GM12878 (cell line): ENCODE measurements at regions not wholly inside any gene's neighbourhood (a gene's known extent, or its start where the extent isn't known, plus 50 kb on each side); places are given as distances from the start of the nearest gene placed in this dataset.
A peak's percentile ranks its signal among the peaks of the same experiment; 100 is the strongest.

ENCODE experiments used
- BHLHE40 ChIP-seq, 2 experiments: fragments of 450-650 bp in 1 of 2; IDR thresholded peaks; 2 replicates each; pipeline ENCODE4 v1.6.1; 2011 to 2017; ENCODE audit warnings: low read depth in 2 of 2, borderline replicate concordance in 1 of 2, improper control_type of control experiment in 1 of 2, low read length in 1 of 2, mild to moderate bottlenecking in 1 of 2
- CHD1 ChIP-seq: IDR thresholded peaks from 2 replicates; pipeline ENCODE4 v1.6.1; 2012; ENCODE audit warnings: low read depth, low read length, improper control_type of control experiment
- EED ChIP-seq: sonication (generic); IDR thresholded peaks from 2 replicates; pipeline ENCODE4 v1.6.1; 2016; ENCODE audit warnings: antibody characterized with exemption, low read depth
- ELK1 ChIP-seq: IDR thresholded peaks from 2 replicates; pipeline ENCODE4 v1.6.1; 2012; ENCODE audit warnings: low read depth, low read length, improper control_type of control experiment
- EP300 ChIP-seq, 2 experiments: fragments of 150-350 bp in 1 of 2; IDR thresholded peaks; 2 replicates each; pipeline ENCODE4 v1.6.1; 2011 to 2012; ENCODE audit warnings: low read depth in 2 of 2, low read length in 2 of 2, borderline replicate concordance in 1 of 2, improper control_type of control experiment in 1 of 2, inconsistent platforms in 1 of 2; ENCODE audit not compliant: control insufficient read depth in 1 of 2
- ESRRA ChIP-seq: IDR thresholded peaks from 2 replicates; pipeline ENCODE4 v1.6.1; 2012; ENCODE audit warnings: mild to moderate bottlenecking, low read length, improper control_type of control experiment
- GATAD2B ChIP-seq: fragments of 450-650 bp; conservative IDR thresholded peaks from 2 replicates; pipeline ENCODE4 v1.6.1; 2017; ENCODE audit warnings: low read depth, mild to moderate bottlenecking, moderate library complexity
- KDM1A ChIP-seq: fragments of 200-600 bp; sonication (generic); IDR thresholded peaks from 2 replicates; pipeline ENCODE4 v1.6.1; 2016; ENCODE audit warnings: borderline replicate concordance
- MTA3 ChIP-seq: IDR thresholded peaks from 2 replicates; pipeline ENCODE4 v1.6.1; 2012; ENCODE audit warnings: low read length, inconsistent platforms, borderline replicate concordance
- NFXL1 ChIP-seq: fragments of 450-650 bp; IDR thresholded peaks from 2 replicates; pipeline ENCODE4 v1.6.1; 2017; ENCODE audit warnings: antibody characterized with exemption, mild to moderate bottlenecking, borderline replicate concordance
- POLR2A ChIP-seq: IDR thresholded peaks from 2 replicates; pipeline ENCODE4 v1.6.1; 2011; ENCODE audit warnings: low read depth, mild to moderate bottlenecking, low read length
- RB1 ChIP-seq: fragments of 450-650 bp; formaldehyde crosslinking; IDR thresholded peaks from 2 replicates; pipeline ENCODE4 v1.6.1; 2017; ENCODE audit warnings: mild to moderate bottlenecking, borderline replicate concordance
- SMAD5 ChIP-seq: IDR thresholded peaks from 2 replicates; pipeline ENCODE4 v1.6.1; 2016; ENCODE audit warnings: antibody characterized with exemption, low read depth
- SREBF1 ChIP-seq: IDR thresholded peaks from 2 replicates; pipeline ENCODE4 v1.6.1; 2012; ENCODE audit warnings: mild to moderate bottlenecking, low read length
- STAT1 ChIP-seq: fragments of 450-650 bp; conservative IDR thresholded peaks from 2 replicates; pipeline ENCODE4 v1.6.1; 2014; ENCODE audit warnings: antibody characterized with exemption, mild to moderate bottlenecking
- TBL1XR1 ChIP-seq: IDR thresholded peaks from 2 replicates; pipeline ENCODE4 v1.6.1; 2012; ENCODE audit warnings: low read depth, low read length, improper control_type of control experiment
- WRNIP1 ChIP-seq: IDR thresholded peaks from 2 replicates; pipeline ENCODE4 v1.6.1; 2011; ENCODE audit warnings: low read depth, low read length, improper control_type of control experiment, borderline replicate concordance
- YBX1 ChIP-seq: fragments of 450-650 bp; IDR thresholded peaks from 2 replicates; pipeline ENCODE4 v1.6.1; 2016; ENCODE audit warnings: antibody characterized with exemption
- YY1 ChIP-seq: IDR thresholded peaks from 2 replicates; pipeline ENCODE4 v1.6.1; 2011; ENCODE audit warnings: low read depth, mild to moderate bottlenecking, low read length
- ZBTB4 ChIP-seq: fragments of 450-650 bp; formaldehyde crosslinking; IDR thresholded peaks from 2 replicates; pipeline ENCODE4 v1.4.0; 2022; ENCODE audit warnings: mild to moderate bottlenecking, moderate library complexity
- ZNF274 ChIP-seq: IDR thresholded peaks from one replicate; pipeline ENCODE4 v1.8.0; 2011; ENCODE audit not compliant: insufficient read length, insufficient read depth
- TF ChIP-seq, protein P1 (sequence below): fragments of 150-350 bp; IDR thresholded peaks from 2 replicates; pipeline ENCODE4 v1.6.1; 2016; ENCODE audit warnings: low read depth, low read length
- TF ChIP-seq, protein P2 (sequence below): fragments of 450-650 bp; IDR thresholded peaks from 2 replicates; pipeline ENCODE4 v1.6.1; 2018; ENCODE audit warnings: borderline replicate concordance, mild to moderate bottlenecking; ENCODE audit not compliant: partially characterized antibody

- TF ChIP-seq ZBTB4 = no peak
- TF ChIP-seq RB1 = no peak
- TF ChIP-seq CHD1 = no peak
- TF ChIP-seq, protein P1, sequence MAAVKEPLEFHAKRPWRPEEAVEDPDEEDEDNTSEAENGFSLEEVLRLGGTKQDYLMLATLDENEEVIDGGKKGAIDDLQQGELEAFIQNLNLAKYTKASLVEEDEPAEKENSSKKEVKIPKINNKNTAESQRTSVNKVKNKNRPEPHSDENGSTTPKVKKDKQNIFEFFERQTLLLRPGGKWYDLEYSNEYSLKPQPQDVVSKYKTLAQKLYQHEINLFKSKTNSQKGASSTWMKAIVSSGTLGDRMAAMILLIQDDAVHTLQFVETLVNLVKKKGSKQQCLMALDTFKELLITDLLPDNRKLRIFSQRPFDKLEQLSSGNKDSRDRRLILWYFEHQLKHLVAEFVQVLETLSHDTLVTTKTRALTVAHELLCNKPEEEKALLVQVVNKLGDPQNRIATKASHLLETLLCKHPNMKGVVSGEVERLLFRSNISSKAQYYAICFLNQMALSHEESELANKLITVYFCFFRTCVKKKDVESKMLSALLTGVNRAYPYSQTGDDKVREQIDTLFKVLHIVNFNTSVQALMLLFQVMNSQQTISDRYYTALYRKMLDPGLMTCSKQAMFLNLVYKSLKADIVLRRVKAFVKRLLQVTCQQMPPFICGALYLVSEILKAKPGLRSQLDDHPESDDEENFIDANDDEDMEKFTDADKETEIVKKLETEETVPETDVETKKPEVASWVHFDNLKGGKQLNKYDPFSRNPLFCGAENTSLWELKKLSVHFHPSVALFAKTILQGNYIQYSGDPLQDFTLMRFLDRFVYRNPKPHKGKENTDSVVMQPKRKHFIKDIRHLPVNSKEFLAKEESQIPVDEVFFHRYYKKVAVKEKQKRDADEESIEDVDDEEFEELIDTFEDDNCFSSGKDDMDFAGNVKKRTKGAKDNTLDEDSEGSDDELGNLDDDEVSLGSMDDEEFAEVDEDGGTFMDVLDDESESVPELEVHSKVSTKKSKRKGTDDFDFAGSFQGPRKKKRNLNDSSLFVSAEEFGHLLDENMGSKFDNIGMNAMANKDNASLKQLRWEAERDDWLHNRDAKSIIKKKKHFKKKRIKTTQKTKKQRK = no peak
- no peak for TF ChIP-seq GATAD2B
- peak; percentile 48 for TF ChIP-seq POLR2A
- TF ChIP-seq KDM1A = no peak
- no peak for TF ChIP-seq ZNF274
- TF ChIP-seq WRNIP1 = no peak
- peak; percentile 59; the same call in 1 of the 2 replicates for TF ChIP-seq MTA3
- TF ChIP-seq EP300 (IDR thresholded peaks at IDR 0.05; ENCODE audit: borderline replicate concordance in 1 of 2, control insufficient read depth in 1 of 2, low read depth in 2 of 2, low read length in 2 of 2) = 0 out of 4 replicates have a peak, but pooled peaks of 1 of the 2 experiments have one; percentile 7
- no peak for TF ChIP-seq ESRRA
- TF ChIP-seq SREBF1 = no peak
- no peak for TF ChIP-seq ELK1
- TF ChIP-seq SMAD5 = peak; percentile 57; the same call in 1 of the 2 replicates
- TF ChIP-seq STAT1 = no peak
- TF ChIP-seq TBL1XR1 = no peak
- no peak for TF ChIP-seq NFXL1
- no peak for TF ChIP-seq YBX1
- TF ChIP-seq YY1 = peak; percentile 72
- peak; percentile 64 for TF ChIP-seq EED
- TF ChIP-seq, protein P2, sequence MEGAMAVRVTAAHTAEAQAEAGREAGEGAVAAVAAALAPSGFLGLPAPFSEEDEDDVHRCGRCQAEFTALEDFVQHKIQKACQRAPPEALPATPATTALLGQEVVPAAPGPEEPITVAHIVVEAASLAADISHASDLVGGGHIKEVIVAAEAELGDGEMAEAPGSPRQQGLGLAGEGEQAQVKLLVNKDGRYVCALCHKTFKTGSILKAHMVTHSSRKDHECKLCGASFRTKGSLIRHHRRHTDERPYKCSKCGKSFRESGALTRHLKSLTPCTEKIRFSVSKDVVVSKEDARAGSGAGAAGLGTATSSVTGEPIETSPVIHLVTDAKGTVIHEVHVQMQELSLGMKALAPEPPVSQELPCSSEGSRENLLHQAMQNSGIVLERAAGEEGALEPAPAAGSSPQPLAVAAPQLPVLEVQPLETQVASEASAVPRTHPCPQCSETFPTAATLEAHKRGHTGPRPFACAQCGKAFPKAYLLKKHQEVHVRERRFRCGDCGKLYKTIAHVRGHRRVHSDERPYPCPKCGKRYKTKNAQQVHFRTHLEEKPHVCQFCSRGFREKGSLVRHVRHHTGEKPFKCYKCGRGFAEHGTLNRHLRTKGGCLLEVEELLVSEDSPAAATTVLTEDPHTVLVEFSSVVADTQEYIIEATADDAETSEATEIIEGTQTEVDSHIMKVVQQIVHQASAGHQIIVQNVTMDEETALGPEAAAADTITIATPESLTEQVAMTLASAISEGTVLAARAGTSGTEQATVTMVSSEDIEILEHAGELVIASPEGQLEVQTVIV = no peak
- peak in 1 of 2 experiments; percentile 95; a peak in 2 of 4 replicates for TF ChIP-seq BHLHE40 (IDR thresholded peaks at IDR 0.05; ENCODE audit: borderline replicate concordance in 1 of 2, low read depth in 2 of 2, low read length in 1 of 2)
Measured at GRCh38 chr21:25462517-25462971, 144.7 kb downstream of the MRPL39 start (continued).
